Left renal pelvis (tissue), 4 donors: ENCODE measurements at regions not wholly inside any gene's neighbourhood (a gene's known extent, or its start where the extent isn't known, plus 50 kb on each side); places are given as distances from the start of the nearest gene placed in this dataset.

Experiments
- DNase-seq, 4 donors: peaks; one replicate each; pipeline ENCODE4 v3.0.0-alpha.2; 2013; ENCODE audit warnings: low read depth in 4 of 4, low spot score in 3 of 4

GRCh38 chr4:178339769-178340168 lies 897.5 kb upstream of the AGA start:
- DNase-seq: no peak

DNA sequence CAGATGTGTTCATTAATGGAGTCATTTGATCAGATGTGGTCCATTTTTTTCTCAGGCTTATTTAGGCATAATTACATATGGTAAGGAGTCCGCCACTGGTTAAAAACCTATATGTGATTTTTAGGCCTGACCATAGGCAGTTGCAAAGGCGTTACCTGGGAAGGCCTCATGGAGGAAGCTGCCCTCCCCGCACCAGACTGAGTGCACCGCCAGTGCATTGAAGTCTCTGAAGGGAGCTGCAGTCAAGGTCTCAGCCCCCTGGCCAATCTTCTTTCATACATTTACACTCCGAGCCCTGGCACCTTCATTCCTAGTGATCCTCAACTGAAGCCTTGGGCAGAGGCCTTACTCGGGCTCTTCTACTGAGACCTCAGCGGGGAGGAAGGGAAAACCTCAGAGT lies 898.2 kb upstream of the AGA start:
- DNase-seq: no peak

- DNase-seq: no peak
Measured at GRCh38 chr4:178344096-178344495, 901.9 kb upstream of the AGA start.

DNA sequence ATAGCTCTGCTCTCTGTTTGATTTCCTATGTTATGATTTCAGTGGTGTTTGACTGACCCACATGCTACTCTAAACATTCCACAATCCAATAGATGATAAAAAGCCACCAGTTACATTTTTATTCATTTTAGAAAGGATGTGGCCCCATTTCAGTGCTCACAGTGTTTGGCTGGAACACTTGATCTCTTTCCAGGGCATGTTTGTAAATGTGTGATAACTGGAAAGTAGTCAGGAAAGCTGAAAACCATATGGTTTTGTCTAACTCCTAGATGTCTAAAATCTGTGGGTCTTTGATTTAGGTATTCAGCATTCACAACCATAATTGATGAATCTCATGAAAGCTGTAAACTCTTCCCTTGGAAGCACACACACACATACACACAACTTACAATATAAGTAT lies 904.9 kb upstream of the AGA start:
- no peak for DNase-seq

DNA sequence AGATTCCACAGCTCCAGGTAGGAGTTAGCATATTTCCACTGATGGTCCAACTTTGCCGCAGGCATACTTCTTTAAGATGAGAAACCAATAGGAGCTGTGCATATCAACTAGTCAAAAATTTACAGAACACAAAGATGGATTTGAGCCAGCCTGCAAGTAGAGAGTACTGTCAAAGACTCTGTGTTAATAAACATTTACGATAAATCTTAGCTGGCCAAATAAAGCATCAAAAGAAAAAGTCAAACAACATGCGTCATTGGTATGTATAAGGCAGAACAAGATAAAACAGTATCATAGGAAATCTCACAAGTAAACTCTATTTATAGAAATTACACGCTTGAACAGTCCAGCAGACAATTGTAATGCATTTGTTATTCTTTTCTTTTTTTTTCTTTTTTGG lies 907.4 kb upstream of the AGA start:
- no peak for DNase-seq

- no peak for DNase-seq
Measured at GRCh38 chr4:178351185-178351584, 908.9 kb upstream of the AGA start.

DNA sequence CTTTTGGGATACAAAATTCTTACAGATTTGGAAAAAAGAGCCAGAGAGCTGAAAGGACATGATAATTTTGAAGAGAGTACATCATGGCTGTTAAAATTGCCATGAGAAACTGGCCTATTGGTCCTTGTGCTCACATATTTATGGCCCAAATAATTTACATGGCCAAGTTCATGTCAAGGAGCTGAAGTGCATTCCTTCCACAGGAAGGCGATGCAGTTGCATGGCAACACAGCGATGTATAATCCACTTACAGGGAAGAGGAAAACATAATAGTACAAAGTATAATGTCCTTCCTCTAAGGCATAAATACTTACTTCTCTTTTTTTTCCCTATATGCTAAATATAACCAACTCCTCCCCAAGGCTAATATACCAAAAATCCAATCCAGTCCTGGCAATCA lies 914.5 kb upstream of the AGA start:
- no peak for DNase-seq

DNA sequence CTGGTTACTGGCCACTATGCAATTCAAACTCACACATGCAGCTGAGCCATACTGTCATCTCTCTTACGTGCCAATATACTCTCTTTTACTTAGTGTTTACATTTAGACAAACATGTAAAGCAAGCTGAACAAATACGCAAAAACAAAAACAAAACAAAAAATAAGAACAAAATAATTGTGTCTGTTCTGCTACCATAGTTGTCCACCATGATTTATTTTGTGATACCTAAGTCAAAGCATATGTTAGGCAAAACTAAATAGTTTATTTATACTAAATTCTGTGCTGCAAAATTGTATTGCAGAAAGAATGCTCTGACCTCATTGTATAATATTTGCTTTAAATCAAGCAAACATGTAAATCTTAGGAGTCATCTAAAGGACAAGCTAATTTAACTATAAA lies 943.2 kb upstream of the AGA start:
- no peak for DNase-seq

- no peak for DNase-seq
Measured at GRCh38 chr4:178387756-178388155, 945.5 kb upstream of the AGA start.

GRCh38 chr4:178395798-178396197 lies 953.6 kb upstream of the AGA start:
- DNase-seq: no peak

DNA sequence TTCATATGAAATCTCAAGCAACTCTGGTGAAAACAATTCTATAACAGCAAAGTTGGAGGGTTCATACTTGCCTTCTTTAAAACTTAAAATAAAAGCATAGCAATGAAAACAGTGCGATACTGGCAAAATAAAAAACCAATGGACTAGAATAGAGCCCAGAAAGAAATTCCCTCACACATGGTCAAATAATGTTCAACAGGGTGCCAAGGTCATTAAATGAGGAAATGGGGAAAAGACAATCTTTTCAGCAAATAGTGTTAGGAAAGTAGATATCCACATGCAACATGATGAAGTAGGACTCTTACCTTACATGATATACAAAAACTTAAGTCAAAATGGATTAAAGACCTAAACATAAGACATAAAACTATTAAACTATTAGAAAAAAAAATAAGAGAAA lies 970.2 kb upstream of the AGA start:
- DNase-seq: no peak

DNA sequence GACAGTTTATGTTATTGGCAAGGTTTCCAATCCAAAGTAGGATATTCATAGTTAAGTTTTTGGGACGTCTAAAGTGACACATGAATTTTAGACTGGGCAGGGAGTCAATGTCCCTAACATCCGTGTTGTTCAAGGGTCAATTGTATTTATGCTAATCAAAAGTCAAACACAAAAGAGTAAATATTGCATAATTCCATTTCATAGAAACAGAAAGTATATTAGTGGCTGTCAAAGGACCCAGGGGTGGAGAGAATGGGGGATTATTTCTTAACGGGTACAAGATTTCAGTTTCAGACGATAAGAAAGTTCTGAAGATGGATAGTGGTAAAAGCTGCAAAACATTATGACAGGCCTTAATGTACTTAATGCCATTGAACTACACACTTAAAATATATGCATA lies 971.8 kb upstream of the AGA start:
- no peak for DNase-seq

- DNase-seq: no peak
Measured at GRCh38 chr4:178414881-178415446, 972.7 kb upstream of the AGA start.

- no peak for DNase-seq
Measured at GRCh38 chr4:178415925-178416324, 973.7 kb upstream of the AGA start.

GRCh38 chr4:178423366-178423765 lies 981.1 kb upstream of the AGA start:
- no peak for DNase-seq

- DNase-seq: no peak
Measured at GRCh38 chr4:178426871-178427270, 984.6 kb upstream of the AGA start.

DNA sequence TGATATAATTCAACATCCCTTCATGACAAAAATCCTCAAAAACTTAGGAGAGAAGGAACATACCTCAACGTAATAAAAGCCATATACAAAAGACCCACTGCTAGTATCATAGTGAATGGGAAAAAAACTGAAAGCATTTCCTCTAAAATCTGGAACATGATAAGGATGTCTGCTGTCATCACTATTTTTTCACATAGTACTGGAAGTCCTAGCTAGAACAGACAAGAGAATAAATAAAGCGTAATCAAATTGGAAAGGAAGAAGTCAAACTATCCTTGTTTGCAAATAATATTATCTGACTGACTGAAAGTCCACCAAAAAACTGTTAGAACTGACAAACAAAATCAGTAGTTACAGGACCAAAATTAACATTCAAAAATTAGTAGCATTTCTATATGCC lies 985.4 kb upstream of the AGA start:
- DNase-seq: no peak

GRCh38 chr4:178448372-178449035 lies 1006.3 kb upstream of the AGA start:
- no peak for DNase-seq

DNA sequence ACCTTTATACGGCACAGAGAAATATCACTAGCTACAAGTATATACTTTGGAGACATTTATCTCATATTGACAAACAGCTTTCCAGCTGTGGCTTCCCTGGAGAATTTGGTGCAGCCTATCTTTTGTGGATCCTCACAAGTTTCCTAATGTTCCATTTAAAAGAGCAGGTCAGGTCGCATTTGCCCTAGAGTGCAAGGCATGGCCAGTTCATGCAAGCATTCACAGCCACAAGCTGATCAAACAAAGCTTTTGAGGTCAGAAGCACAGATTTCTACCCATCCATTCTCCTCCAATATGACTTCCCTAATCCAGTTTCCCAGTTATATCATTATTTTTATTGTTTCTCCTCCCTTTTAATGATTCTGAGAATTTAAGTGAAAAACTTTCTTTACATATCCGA lies 1008.4 kb upstream of the AGA start:
- DNase-seq: no peak

DNA sequence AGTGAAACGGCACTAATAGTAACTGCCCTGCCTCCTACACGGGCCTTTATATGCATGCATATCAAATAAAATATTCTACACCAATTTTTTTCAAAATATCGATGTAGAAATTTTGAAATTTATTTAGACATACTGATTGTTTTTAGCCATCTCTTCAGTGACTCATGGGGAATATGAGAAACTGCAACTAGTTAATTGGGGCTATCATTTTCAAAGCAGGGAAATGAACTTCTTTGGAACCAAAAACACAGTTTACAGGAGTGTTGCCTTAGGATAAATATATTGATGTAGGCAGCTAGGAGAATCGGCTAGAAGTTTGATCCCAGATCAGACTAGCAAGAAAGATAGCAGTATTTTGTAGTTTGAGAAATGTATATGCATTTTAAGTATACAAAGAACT lies 1010.8 kb upstream of the AGA start:
- DNase-seq: no peak

GRCh38 chr4:178457286-178457685 lies 1015.0 kb upstream of the AGA start:
- no peak for DNase-seq

- no peak for DNase-seq
Measured at GRCh38 chr4:178462710-178463109, 1020.5 kb upstream of the AGA start.

DNA sequence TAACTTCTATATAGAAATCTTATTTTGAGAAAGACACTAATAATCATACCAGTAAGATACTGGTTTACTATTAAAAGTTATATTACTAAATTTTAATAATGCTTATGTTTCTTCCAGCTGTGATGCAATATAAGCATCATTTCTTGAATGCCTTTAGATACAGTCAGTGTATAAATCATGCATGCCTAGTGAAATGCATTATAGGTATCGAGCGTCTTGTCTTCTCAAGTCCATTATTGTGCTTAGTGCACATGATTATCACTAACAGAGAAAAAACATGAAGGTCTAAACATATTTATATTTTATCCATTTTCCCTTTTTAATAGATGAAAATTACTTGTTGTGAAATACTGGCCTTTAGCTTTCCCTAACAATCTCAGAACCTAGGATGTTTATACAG lies 1021.5 kb upstream of the AGA start:
- DNase-seq: no peak
